Rectal smooth muscle tissue (tissue), 1 donor: ENCODE measurements at regions not wholly inside any gene's neighbourhood (a gene's known extent, or its start where the extent isn't known, plus 50 kb on each side); places are given as distances from the start of the nearest gene placed in this dataset.

ENCODE experiments used
- H3K27ac ChIP-seq: one replicate; pipeline ENCODE4 v1.7.0; 2013; ENCODE audit warnings: low read depth, low read length, inconsistent platforms
- H3K27me3 ChIP-seq: one replicate; pipeline ENCODE4 v1.7.0; 2013; ENCODE audit warnings: low read length; ENCODE audit not compliant: control insufficient read depth, insufficient read depth
- H3K36me3 ChIP-seq: one replicate; pipeline ENCODE4 v1.7.0; 2013; ENCODE audit warnings: low read length; ENCODE audit not compliant: control insufficient read depth, insufficient read depth
- H3K4me1 ChIP-seq: one replicate; pipeline ENCODE4 v1.7.0; 2013; ENCODE audit warnings: low read length; ENCODE audit not compliant: control insufficient read depth, insufficient read depth
- H3K4me3 ChIP-seq: one replicate; pipeline ENCODE4 v1.7.0; 2013; ENCODE audit warnings: low read length
- H3K9ac ChIP-seq: one replicate; pipeline ENCODE4 v1.7.0; 2013; ENCODE audit warnings: low read length

- no peak overlapping the region for H3K9ac ChIP-seq
- H3K27me3 ChIP-seq, result no peaks in the 10 kb centered on the region
- H3K4me1 ChIP-seq, result no peaks in the 10 kb centered on the region
- H3K4me3 ChIP-seq, result no peak overlapping the region
- no peaks in the 10 kb centered on the region for H3K36me3 ChIP-seq
- H3K27ac ChIP-seq, result no peak overlapping the region
Observed at GRCh38 chr18:38284972-38285371, 719.4 kb upstream of the CELF4 start.

GRCh38 chr18:38263066-38263465 lies 697.5 kb upstream of the CELF4 start:
- H3K27me3 ChIP-seq, result no peaks in the 10 kb centered on the region
- no peak overlapping the region for H3K9ac ChIP-seq
- H3K36me3 ChIP-seq, result no peaks in the 10 kb centered on the region
- no peak overlapping the region for H3K4me3 ChIP-seq
- no peaks in the 10 kb centered on the region for H3K4me1 ChIP-seq
- H3K27ac ChIP-seq, result no peak overlapping the region

- no peaks in the 10 kb centered on the region for H3K27me3 ChIP-seq
- H3K4me1 ChIP-seq, result no peaks in the 10 kb centered on the region
- H3K27ac ChIP-seq, result no peak overlapping the region
- H3K36me3 ChIP-seq, result no peaks in the 10 kb centered on the region
- H3K4me3 ChIP-seq, result no peak overlapping the region
- H3K9ac ChIP-seq, result no peak overlapping the region
Observed at GRCh38 chr18:38262661-38263060, 697.1 kb upstream of the CELF4 start.

GRCh38 chr18:38257661-38258060 lies 692.1 kb upstream of the CELF4 start:
- Histone ChIP-seq H3K9ac (no peak overlapping the region), H3K27ac (no peak overlapping the region), H3K27me3 (no peaks in the 10 kb centered on the region), H3K4me1 (no peaks in the 10 kb centered on the region), H3K4me3 (no peak overlapping the region), H3K36me3 (no peaks in the 10 kb centered on the region)

GRCh38 chr18:38256366-38256765 lies 690.8 kb upstream of the CELF4 start:
- no peak overlapping the region for H3K9ac ChIP-seq
- no peak overlapping the region for H3K27ac ChIP-seq
- H3K4me3 ChIP-seq, result no peak overlapping the region
- H3K27me3 ChIP-seq, result no peaks in the 10 kb centered on the region
- no peaks in the 10 kb centered on the region for H3K4me1 ChIP-seq
- no peaks in the 10 kb centered on the region for H3K36me3 ChIP-seq

- Histone ChIP-seq H3K4me3 (no peak overlapping the region), H3K27ac (no peak overlapping the region), H3K36me3 (no peaks in the 10 kb centered on the region), H3K4me1 (no peaks in the 10 kb centered on the region), H3K9ac (no peak overlapping the region), H3K27me3 (no peaks in the 10 kb centered on the region)
Observed at GRCh38 chr18:38250971-38251370, 685.4 kb upstream of the CELF4 start.

GRCh38 chr18:38244480-38244879 lies 678.9 kb upstream of the CELF4 start:
- Histone ChIP-seq H3K27me3 (no peaks in the 10 kb centered on the region), H3K36me3 (no peaks in the 10 kb centered on the region), H3K4me1 (no peaks in the 10 kb centered on the region), H3K9ac (no peak overlapping the region), H3K4me3 (no peak overlapping the region), H3K27ac (no peak overlapping the region)

GRCh38 chr18:38243291-38243690 lies 677.7 kb upstream of the CELF4 start:
- H3K4me3 ChIP-seq, result no peak overlapping the region
- no peaks in the 10 kb centered on the region for H3K4me1 ChIP-seq
- no peak overlapping the region for H3K9ac ChIP-seq
- no peaks in the 10 kb centered on the region for H3K36me3 ChIP-seq
- no peaks in the 10 kb centered on the region for H3K27me3 ChIP-seq
- no peak overlapping the region for H3K27ac ChIP-seq

- H3K4me3 ChIP-seq, result no peak overlapping the region
- no peaks in the 10 kb centered on the region for H3K36me3 ChIP-seq
- H3K9ac ChIP-seq, result no peak overlapping the region
- H3K27ac ChIP-seq, result no peak overlapping the region
- no peaks in the 10 kb centered on the region for H3K4me1 ChIP-seq
- no peaks in the 10 kb centered on the region for H3K27me3 ChIP-seq
Observed at GRCh38 chr18:38241736-38242135, 676.1 kb upstream of the CELF4 start.

GRCh38 chr18:38241216-38241615 lies 675.6 kb upstream of the CELF4 start:
- no peaks in the 10 kb centered on the region for H3K36me3 ChIP-seq
- no peak overlapping the region for H3K27ac ChIP-seq
- H3K4me3 ChIP-seq, result no peak overlapping the region
- H3K4me1 ChIP-seq, result no peaks in the 10 kb centered on the region
- H3K9ac ChIP-seq, result no peak overlapping the region
- no peaks in the 10 kb centered on the region for H3K27me3 ChIP-seq

- no peaks in the 10 kb centered on the region for H3K4me1 ChIP-seq
- no peak overlapping the region for H3K9ac ChIP-seq
- H3K36me3 ChIP-seq, result no peaks in the 10 kb centered on the region
- H3K4me3 ChIP-seq, result no peak overlapping the region
- H3K27ac ChIP-seq, result no peak overlapping the region
- H3K27me3 ChIP-seq, result no peaks in the 10 kb centered on the region
Observed at GRCh38 chr18:38239606-38240005, 674.0 kb upstream of the CELF4 start.

- H3K27me3 ChIP-seq, result no peaks in the 10 kb centered on the region
- no peaks in the 10 kb centered on the region for H3K36me3 ChIP-seq
- H3K27ac ChIP-seq, result no peak overlapping the region
Observed at GRCh38 chr18:38237796-38238195, 672.2 kb upstream of the CELF4 start.

GRCh38 chr18:38221476-38222100 lies 656.0 kb upstream of the CELF4 start:
- H3K4me1 ChIP-seq, result no peaks in the 10 kb centered on the region
- H3K9ac ChIP-seq, result no peak overlapping the region
- no peaks in the 10 kb centered on the region for H3K27me3 ChIP-seq
- no peak overlapping the region for H3K27ac ChIP-seq
- no peak overlapping the region for H3K4me3 ChIP-seq
- H3K36me3 ChIP-seq, result no peaks in the 10 kb centered on the region

More at GRCh38 chr18:38237796-38238195, 672.2 kb upstream of the CELF4 start:
- no peak overlapping the region for H3K9ac ChIP-seq
- no peaks in the 10 kb centered on the region for H3K4me1 ChIP-seq
- no peak overlapping the region for H3K4me3 ChIP-seq
